Neutrophil (primary cell): ENCODE measurements at regions not wholly inside any gene's neighbourhood (a gene's known extent, or its start where the extent isn't known, plus 50 kb on each side); places are given as distances from the start of the nearest gene placed in this dataset.

Experiments
- H3K27ac ChIP-seq: fragments of 200-600 bp; sonication (generic); 2 replicates; pipeline ENCODE4 v1.5.1; 2016; ENCODE audit warnings: mild to moderate bottlenecking, moderate library complexity
- H3K27me3 ChIP-seq: fragments of 200-600 bp; sonication (generic); 2 replicates; pipeline ENCODE4 v1.6.0; 2016; ENCODE audit warnings: mild to moderate bottlenecking
- H3K36me3 ChIP-seq: fragments of 200-600 bp; sonication (generic); 2 replicates; pipeline ENCODE4 v1.5.1; 2017
- H3K4me1 ChIP-seq, 2 experiments: fragments of 200-600 bp in 1 of 2; sonication (generic) in 1 of 2; 1 replicate in 1 of 2; 2 replicates in 1 of 2; pipeline versions ENCODE4 v1.5.1 to v1.6.1; 2013 to 2016; ENCODE audit warnings: low read depth in 1 of 2, low read length in 1 of 2, mild to moderate bottlenecking in 1 of 2, moderate library complexity in 1 of 2; ENCODE audit not compliant: control insufficient read depth in 1 of 2, insufficient read depth in 1 of 2
- H3K4me3 ChIP-seq, 2 experiments: fragments of 200-600 bp in 1 of 2; sonication (generic) in 1 of 2; 1 replicate in 1 of 2; 2 replicates in 1 of 2; pipeline ENCODE4 v1.5.1; 2013 to 2016; ENCODE audit warnings: low read depth in 1 of 2, low read length in 1 of 2, mild to moderate bottlenecking in 1 of 2, moderate library complexity in 1 of 2
- H3K9me3 ChIP-seq: fragments of 200-600 bp; sonication (generic); 2 replicates; pipeline ENCODE4 v1.5.1; 2016
- TF ChIP-seq, protein P1 (sequence below): fragments of 200-600 bp; sonication (generic); IDR thresholded peaks from 2 replicates; pipeline ENCODE4 v1.5.1; 2016; ENCODE audit warnings: antibody characterized with exemption

DNA sequence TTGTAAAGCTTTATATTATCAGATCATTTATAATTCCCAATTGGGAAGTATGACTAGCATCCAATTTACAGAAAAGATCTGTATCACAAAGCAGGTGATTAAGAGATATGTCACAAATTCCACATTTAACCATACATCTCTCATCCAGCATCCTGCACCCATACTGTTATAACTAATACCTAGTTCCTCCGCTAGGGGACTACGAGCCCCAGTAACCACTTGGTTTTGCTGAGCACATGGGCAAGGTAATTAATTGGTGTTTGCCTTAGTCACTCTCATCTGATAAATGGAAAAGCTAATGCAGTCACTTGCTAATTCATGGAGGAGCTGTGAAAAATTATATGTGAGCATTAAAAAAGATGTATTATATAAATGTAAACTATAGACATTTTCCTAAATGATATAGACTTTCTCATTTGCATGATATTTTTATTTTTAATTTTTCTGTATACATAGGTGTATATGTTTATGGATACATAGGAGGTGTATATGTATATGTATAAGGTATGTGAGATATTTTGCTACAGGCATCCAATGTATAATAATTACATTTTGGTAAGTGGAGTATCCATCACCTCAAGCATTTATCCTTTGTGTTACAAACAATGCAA is 1031.8 kb downstream of the GALC start:
- TF ChIP-seq, protein P1, sequence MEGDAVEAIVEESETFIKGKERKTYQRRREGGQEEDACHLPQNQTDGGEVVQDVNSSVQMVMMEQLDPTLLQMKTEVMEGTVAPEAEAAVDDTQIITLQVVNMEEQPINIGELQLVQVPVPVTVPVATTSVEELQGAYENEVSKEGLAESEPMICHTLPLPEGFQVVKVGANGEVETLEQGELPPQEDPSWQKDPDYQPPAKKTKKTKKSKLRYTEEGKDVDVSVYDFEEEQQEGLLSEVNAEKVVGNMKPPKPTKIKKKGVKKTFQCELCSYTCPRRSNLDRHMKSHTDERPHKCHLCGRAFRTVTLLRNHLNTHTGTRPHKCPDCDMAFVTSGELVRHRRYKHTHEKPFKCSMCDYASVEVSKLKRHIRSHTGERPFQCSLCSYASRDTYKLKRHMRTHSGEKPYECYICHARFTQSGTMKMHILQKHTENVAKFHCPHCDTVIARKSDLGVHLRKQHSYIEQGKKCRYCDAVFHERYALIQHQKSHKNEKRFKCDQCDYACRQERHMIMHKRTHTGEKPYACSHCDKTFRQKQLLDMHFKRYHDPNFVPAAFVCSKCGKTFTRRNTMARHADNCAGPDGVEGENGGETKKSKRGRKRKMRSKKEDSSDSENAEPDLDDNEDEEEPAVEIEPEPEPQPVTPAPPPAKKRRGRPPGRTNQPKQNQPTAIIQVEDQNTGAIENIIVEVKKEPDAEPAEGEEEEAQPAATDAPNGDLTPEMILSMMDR = no peak
- Histone ChIP-seq H3K36me3 (no peaks in the 10 kb centered on the region), H3K4me1 (no peaks in the 10 kb centered on the region), H3K27ac (no peak overlapping the region), H3K27me3 (no peaks in the 10 kb centered on the region), H3K4me3 (no peak overlapping the region), H3K9me3 (no peaks in the 10 kb centered on the region)

DNA sequence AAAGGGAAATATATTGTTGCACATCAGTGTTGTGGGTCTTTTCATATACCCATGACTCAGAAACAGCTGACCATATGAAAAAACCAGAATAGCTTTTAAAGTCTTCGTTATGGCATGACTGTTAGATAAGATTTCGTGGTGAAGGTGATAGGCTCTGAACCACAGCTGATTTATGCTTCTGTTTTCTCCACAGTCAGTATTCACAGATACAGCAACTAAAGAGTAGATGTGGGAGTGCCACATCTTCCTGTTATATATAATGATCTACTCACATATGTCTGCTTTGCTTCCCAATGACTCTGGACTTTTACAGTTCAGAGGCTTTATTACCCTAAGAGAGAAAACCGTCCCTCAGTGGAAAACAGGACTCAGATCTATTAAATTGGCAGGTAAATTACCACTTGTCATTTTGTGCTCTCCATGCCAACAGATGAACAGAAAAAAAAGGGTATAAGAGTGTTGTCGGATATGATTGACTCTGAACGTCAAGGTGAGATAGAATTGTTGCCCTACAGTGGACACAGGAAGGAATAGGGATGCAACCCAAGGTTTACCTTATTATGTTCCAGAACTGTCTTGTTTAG is 1037.1 kb downstream of the GALC start:
- Histone ChIP-seq H3K36me3 (no peaks in the 10 kb centered on the region), H3K27me3 (no peaks in the 10 kb centered on the region), H3K27ac (no peak overlapping the region), H3K4me1 (no peaks in the 10 kb centered on the region), H3K9me3 (no peaks in the 10 kb centered on the region), H3K4me3 (no peak overlapping the region)
- TF ChIP-seq, protein P1 = no peak

DNA sequence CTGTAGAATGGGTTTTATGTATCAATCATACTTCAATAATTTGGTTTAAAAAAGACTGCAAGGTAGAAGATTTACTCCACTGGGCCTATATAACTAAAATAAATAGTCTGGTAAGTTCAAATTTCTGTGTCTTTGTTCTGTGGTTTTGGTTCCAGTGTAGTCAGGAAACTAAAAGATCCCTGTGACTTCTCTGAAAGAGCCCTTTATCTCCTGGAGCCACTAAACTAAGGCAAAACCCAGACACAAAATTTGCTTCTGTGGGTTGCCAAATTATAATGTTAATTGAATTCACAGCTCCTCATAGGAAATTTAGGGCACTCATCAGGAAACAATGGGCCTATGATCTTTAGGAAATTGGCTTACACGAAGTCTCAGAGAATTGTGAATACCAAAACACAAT is 1038.4 kb downstream of the GALC start:
- TF ChIP-seq, protein P1 = no peak
- no peak overlapping the region for H3K27ac ChIP-seq

DNA sequence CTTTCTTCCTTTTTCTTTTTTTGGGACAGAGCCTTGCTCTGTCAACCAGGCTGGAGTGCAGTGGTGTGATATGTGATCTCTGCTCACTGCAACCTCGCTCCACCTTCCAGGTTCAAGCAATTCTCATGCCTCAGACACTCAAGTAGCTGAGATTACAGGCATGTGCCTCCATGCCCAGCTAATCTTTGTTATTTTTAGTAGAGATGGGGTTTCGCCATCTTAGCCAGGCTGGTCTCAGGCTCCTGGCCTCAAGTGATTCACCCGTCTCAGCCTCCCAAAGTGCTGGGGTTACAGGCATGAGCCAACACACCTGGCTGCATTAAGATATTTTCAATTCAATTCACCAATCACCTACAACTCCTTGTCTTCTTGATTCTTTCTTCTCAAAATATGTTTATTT is 1046.5 kb downstream of the GALC start:
- TF ChIP-seq, protein P1 = no peak
- H3K4me1 ChIP-seq = no peaks in the 10 kb centered on the region
- H3K9me3 ChIP-seq = no peaks in the 10 kb centered on the region
- H3K27me3 ChIP-seq = no peaks in the 10 kb centered on the region
- no peaks in the 10 kb centered on the region for H3K36me3 ChIP-seq
- H3K27ac ChIP-seq = no peak overlapping the region
- no peak overlapping the region for H3K4me3 ChIP-seq

More for the DNA sequence above, 1038.4 kb downstream of the GALC start:
- Histone ChIP-seq H3K27me3 (no peaks in the 10 kb centered on the region), H3K36me3 (no peaks in the 10 kb centered on the region), H3K9me3 (no peaks in the 10 kb centered on the region), H3K4me3 (no peak overlapping the region), H3K4me1 (no peaks in the 10 kb centered on the region)

DNA sequence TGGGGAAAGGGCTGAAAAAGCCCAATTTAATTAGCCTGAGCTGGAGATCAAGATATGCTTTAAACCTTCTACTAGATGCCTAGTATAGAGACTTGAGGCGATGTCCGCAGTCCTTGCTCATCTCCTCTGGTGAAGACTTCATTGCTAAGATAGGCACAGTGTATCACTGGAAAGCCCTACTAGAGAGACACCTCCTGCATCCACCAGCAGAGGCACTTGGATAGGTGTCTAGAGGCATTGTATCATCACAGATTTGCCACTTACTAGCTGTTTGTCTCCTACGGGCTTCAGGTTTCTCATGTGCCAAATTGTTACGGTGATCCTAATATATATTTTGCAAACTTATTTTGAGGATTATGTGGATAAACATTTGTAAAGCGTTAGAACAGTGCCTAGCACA is 1048.5 kb downstream of the GALC start:
- TF ChIP-seq, protein P1 = no peak
- Histone ChIP-seq H3K27me3 (no peaks in the 10 kb centered on the region), H3K36me3 (no peaks in the 10 kb centered on the region), H3K4me1 (no peaks in the 10 kb centered on the region), H3K4me3 (no peak overlapping the region), H3K27ac (no peak overlapping the region), H3K9me3 (no peaks in the 10 kb centered on the region)
